HEK293T (cell line): ENCODE measurements at regions not wholly inside any gene's neighbourhood (a gene's known extent, or its start where the extent isn't known, plus 50 kb on each side); places are given as distances from the start of the nearest gene placed in this dataset.
"Not testable (repeated sequence)": the region's sequence is repeated elsewhere in the genome, so short reads cannot be mapped to it uniquely, and the experiment has no call there.

Experiments
- CTCF ChIA-PET: fragments of 350-600 bp; formaldehyde crosslinking; extraction: SDS; loops from one replicate; lab custom pipeline; 2021; ENCODE audit warnings: antibody characterized with exemption, inconsistent platforms; lab: Yijun Ruan, JAX
- POLR2A ChIA-PET: fragments of 350-600 bp; formaldehyde crosslinking; extraction: SDS; loops from one replicate; lab custom pipeline; 2020; ENCODE audit warnings: antibody characterized with exemption, inconsistent platforms; lab: Yijun Ruan, JAX
- DNase-seq: peaks from one replicate; pipeline ENCODE4 v3.0.0; 2012; ENCODE audit warnings: mixed read lengths; ENCODE audit errors: extremely low spot score
- ARNT ChIP-seq: fragments of 450-650 bp; IDR thresholded peaks from 2 replicates; pipeline ENCODE4 v1.6.1; 2017; ENCODE audit warnings: mild to moderate bottlenecking
- BHLHE40 ChIP-seq: fragments of 450-650 bp; IDR thresholded peaks from 2 replicates; pipeline ENCODE4 v1.6.1; 2016; ENCODE audit warnings: mild to moderate bottlenecking, moderate library complexity, borderline replicate concordance
- CTBP1 ChIP-seq: fragments of 450-650 bp; IDR thresholded peaks from 2 replicates; pipeline ENCODE4 v1.6.1; 2016; ENCODE audit warnings: borderline replicate concordance
- ELF4 ChIP-seq: fragments of 450-650 bp; IDR thresholded peaks from 2 replicates; pipeline ENCODE4 v1.6.1; 2017; ENCODE audit warnings: antibody characterized with exemption
- FOXA1 ChIP-seq: fragments of 450-650 bp; IDR thresholded peaks from 2 replicates; pipeline ENCODE4 v1.6.1; 2016; ENCODE audit warnings: mild to moderate bottlenecking
- FOXK2 ChIP-seq: fragments of 450-650 bp; IDR thresholded peaks from 2 replicates; pipeline ENCODE4 v1.6.1; 2016; ENCODE audit warnings: mild to moderate bottlenecking
- FOXM1 ChIP-seq: fragments of 450-650 bp; IDR thresholded peaks from 2 replicates; pipeline ENCODE4 v1.6.1; 2017; ENCODE audit warnings: mild to moderate bottlenecking, borderline replicate concordance
- HDGF ChIP-seq: fragments of 450-650 bp; IDR thresholded peaks from 2 replicates; pipeline ENCODE4 v1.6.1; 2017; ENCODE audit warnings: antibody characterized with exemption, borderline replicate concordance
- L3MBTL2 ChIP-seq: fragments of 450-650 bp; conservative IDR thresholded peaks from 2 replicates; pipeline ENCODE4 v1.6.1; 2016; ENCODE audit warnings: mild to moderate bottlenecking
- LEF1 ChIP-seq: fragments of 450-650 bp; IDR thresholded peaks from 2 replicates; pipeline ENCODE4 v1.6.1; 2017; ENCODE audit warnings: mild to moderate bottlenecking, borderline replicate concordance
- PKNOX1 ChIP-seq: fragments of 450-650 bp; IDR thresholded peaks from 2 replicates; pipeline ENCODE4 v1.6.1; 2016
- SP1 ChIP-seq: fragments of 450-650 bp; IDR thresholded peaks from 2 replicates; pipeline ENCODE4 v1.6.1; 2017
- SUZ12 ChIP-seq: fragments of 450-650 bp; IDR thresholded peaks from 2 replicates; pipeline ENCODE4 v1.6.1; 2016; ENCODE audit warnings: mild to moderate bottlenecking
- TARDBP ChIP-seq: fragments of 450-650 bp; IDR thresholded peaks from 2 replicates; pipeline ENCODE4 v1.6.1; 2016
- ZNF384 ChIP-seq: fragments of 450-650 bp; IDR thresholded peaks from 2 replicates; pipeline ENCODE4 v1.6.1; 2016

- ChIA-PET CTCF (interaction anchor here (1.4 kb wide), 1 partner anchor 105 kb away, joined by 3 read pairs; no protein-coding TSS in a partner anchor), POLR2A (interaction anchor here (1.0 to 3.3 kb wide), 3 partner anchors 12 to 22 kb away, joined by 3 to 13 read pairs (median 4); no protein-coding TSS in a partner anchor)
- DNase-seq = no peak
- TF ChIP-seq FOXK2 (no peak), SUZ12 (no peak), BHLHE40 (no peak), ELF4 (no peak), ZNF384 (no peak), PKNOX1 (no peak), TARDBP (no peak), CTBP1 (no peak), HDGF (no peak), L3MBTL2 (no peak), FOXM1 (no peak)
Observed at GRCh38 chr1:8120693-8121260, 94.7 kb upstream of the ERRFI1 start.

DNA sequence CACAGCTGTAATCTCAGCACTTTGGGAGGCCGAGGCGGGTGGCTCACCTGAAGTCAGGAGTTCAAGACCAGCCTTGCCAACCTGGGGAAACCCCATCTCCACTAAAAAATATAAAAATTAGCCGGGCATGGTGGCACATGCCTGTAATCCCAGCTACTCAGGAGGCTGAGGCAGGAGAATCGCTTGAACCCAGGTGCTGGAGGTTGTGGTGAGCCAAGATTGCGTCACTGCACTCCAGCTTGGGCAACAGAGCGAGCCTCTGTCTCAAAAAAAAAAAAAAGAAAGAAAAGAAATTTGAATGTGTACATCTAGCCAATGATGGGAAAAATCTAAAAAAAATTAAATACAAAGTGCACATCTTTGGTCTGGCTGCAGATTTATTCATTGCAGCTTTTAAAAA lies 92.6 kb upstream of the ERRFI1 start:
- POLR2A ChIA-PET, CTCF ChIA-PET, DNase-seq: not testable (repeated sequence)

- TF ChIP-seq PKNOX1 (peak; percentile 45; the same call in 1 of the 2 replicates), ZNF384 (no peak)
- DNase-seq = no peak
- ChIA-PET POLR2A (no interaction called here), CTCF (no interaction called here)
Observed at GRCh38 chr1:8118031-8118451, 91.9 kb upstream of the ERRFI1 start.

DNA sequence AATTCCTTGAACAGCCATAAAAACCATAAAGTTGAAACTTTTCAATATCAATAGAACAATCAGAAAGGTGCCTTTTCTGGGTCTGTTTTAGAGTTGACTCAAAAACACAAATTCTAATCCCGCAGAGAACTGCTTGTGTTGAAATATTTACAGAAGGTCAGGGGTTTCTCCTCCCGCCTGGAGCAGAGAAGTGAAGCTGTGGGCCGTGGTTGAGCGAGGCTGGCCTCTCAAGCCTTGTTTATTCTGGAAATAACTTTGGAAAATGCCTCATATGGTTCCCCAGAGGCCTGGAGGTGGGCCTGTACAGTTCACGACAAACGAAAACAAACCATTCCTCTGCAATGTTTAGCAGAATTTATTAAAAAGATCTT lies 90.8 kb upstream of the ERRFI1 start:
- DNase-seq = peak; percentile 35
- ChIA-PET POLR2A (no interaction called here), CTCF (interaction anchor here (0.6 kb wide), 1 partner anchor 198 kb away, joined by 3 read pairs; no protein-coding TSS in a partner anchor)
- TF ChIP-seq ZNF384 = no peak
- no peak for TF ChIP-seq CTBP1
- no peak for TF ChIP-seq ARNT
- no peak for TF ChIP-seq TARDBP
- TF ChIP-seq FOXA1 = no peak
- TF ChIP-seq L3MBTL2 = no peak
- no peak for TF ChIP-seq HDGF

DNA sequence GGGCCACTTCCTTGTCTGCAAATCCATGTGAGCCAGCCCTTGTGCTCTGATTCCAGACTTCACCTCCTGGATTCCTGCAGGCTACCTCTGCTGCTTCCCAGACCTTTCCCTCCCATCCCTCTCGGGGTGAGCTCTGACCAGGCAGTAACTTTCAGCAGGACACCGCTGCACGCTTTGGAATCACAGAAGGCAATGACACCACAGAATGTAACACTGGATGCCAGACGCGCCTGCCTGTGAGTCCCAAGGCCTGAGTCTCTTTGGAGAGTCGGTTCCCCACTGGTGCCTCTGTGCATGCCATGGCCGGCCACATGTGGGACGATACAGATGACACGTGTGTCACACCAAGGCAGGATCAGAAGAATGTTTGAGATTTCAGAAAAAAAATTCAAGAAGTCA lies 89.7 kb upstream of the ERRFI1 start:
- ChIA-PET POLR2A (no interaction called here), CTCF (no interaction called here)
- DNase-seq = no peak
- TF ChIP-seq CTBP1 = no peak
- TF ChIP-seq SP1 = no peak
- no peak for TF ChIP-seq SUZ12
- TF ChIP-seq L3MBTL2 = no peak
- no peak for TF ChIP-seq ARNT
- no peak for TF ChIP-seq HDGF

- TF ChIP-seq PKNOX1 = no peak
- no peak for TF ChIP-seq ARNT
- no peak for TF ChIP-seq ELF4
- no peak for TF ChIP-seq LEF1
- TF ChIP-seq SUZ12 = no peak
- TF ChIP-seq FOXA1 = no peak
- TF ChIP-seq FOXK2 = no peak
- ChIA-PET CTCF (interaction anchor here (0.8 kb wide), 1 partner anchor 200 kb away, joined by 3 read pairs; no protein-coding TSS in a partner anchor), POLR2A (no interaction called here)
- no peak for DNase-seq
Observed at GRCh38 chr1:8115031-8115768, 89.1 kb upstream of the ERRFI1 start.
